ENCODE measurements at regions not wholly inside any gene's neighbourhood (a gene's known extent, or its start where the extent isn't known, plus 50 kb on each side); places are given as distances from the start of the nearest gene placed in this dataset.
A peak's percentile ranks its signal among the peaks of the same experiment; 100 is the strongest.

- no peak for DNase-seq (ENCODE audit: extremely low read depth in 1 of 2, low read depth in 1 of 2)
Observed at GRCh38 chr6:29884261-29884660, 56.6 kb downstream of the HLA-G start.

GRCh38 chr6:29886701-29887100, 55.6 kb upstream of the HLA-A start:
- DNase-seq (ENCODE audit: extremely low read depth in 1 of 2, low read depth in 1 of 2), result no peak

GRCh38 chr6:29887330-29887818, 55.0 kb upstream of the HLA-A start:
- peak in 1 of 2 donors; percentile 5 for DNase-seq (ENCODE audit: extremely low read depth in 1 of 2, low read depth in 1 of 2)

GRCh38 chr6:29887819-29888776, 54.2 kb upstream of the HLA-A start:
- peak; percentile 34 to 74 for DNase-seq (ENCODE audit: extremely low read depth in 1 of 2, low read depth in 1 of 2)

Measured in stimulated activated CD8-positive, alpha-beta memory T cell treated with anti-CD3 and anti-CD28 coated beads, Interleukin-7, amount 100 ng/mL, for 48 hours (primary cell).